ENCODE measurements at regions not wholly inside any gene's neighbourhood (a gene's known extent, or its start where the extent isn't known, plus 50 kb on each side); places are given as distances from the start of the nearest gene placed in this dataset.
"Not testable (repeated sequence)": the region's sequence is repeated elsewhere in the genome, so short reads cannot be mapped to it uniquely, and the experiment has no call there.

DNA sequence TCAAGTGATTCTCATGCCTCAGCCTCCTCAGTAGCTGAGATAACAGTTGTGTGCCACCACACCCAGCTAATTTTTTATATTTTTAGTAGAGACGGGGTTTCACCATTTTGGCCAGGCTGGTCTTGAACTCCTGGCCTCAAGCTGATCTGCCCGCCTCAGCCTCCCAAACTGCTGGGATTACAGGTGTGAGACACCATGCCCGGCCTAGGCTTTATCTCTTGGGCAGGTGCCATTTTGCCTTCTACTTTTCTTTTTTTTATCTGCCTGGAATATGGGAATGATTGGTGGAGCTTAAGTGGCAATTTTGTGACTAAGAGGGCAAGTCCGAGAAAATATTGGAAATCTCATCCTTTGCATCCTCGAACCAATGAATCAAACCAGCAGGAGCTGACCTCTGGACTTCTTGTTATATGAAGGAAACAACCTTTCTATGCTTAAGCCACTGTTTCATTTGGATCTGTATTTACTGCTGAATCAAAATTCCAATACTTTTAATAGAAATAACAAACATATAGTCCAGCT lies 128.9 kb upstream of the ZNF217 start:
- DNase-seq (ENCODE audit: low read depth in 2 of 2) = no peak

DNA sequence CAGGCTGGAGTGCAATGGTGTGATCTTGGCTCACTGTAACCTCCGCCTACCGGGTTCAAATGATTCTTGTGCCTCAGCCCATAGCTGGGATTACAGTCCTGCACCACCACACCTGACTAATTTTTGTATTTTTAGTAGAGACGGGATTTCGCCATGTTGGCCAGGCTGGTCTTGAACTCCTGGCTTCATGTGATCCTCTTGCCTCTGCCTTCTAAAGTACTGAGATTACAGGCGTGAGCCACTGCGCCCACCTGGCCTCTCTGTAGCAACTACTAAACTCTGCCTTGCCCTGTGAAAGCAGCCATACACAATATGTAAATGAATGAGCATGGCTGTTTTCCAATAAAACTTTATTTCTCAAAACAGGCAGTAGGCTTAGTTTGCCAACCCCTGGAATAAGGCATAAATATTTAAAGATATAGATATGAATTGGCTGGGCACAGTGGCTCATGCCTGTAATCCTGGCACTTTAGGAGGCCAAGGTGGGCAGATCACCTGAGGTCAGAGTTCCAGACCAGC lies 127.9 kb upstream of the ZNF217 start:
- DNase-seq (ENCODE audit: low read depth in 2 of 2) = not testable (repeated sequence)

DNA sequence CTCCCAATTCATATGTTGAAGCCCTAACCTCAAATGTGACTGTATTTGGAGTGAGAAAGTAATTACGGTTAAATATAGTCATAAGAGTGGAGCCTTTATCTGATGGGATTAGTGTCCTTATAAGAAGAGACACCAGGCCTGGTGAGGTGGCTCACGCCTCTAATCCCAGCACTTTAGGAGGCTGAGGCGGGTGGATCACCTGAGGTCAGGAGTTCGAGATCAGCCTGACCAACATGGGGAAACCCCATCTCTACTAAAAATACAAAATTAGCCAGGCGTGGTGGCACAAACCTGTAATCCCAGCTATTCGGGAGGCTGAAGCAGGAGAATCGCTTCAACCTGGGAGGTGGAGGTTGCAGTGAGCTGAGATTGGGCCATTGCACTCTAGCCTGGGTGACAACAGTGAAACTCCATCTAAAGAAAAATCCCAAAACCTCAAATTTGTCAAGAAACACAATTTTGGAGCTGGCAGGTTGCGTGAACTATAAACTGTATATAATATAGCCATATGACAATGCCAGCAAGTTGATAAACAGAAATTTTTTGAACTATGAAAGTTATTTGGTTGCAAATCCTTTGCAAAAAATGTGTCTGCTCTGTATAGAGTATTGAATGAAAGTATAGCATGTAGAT lies 125.6 kb upstream of the ZNF217 start:
- DNase-seq (ENCODE audit: low read depth in 2 of 2) = not testable (repeated sequence)

DNA sequence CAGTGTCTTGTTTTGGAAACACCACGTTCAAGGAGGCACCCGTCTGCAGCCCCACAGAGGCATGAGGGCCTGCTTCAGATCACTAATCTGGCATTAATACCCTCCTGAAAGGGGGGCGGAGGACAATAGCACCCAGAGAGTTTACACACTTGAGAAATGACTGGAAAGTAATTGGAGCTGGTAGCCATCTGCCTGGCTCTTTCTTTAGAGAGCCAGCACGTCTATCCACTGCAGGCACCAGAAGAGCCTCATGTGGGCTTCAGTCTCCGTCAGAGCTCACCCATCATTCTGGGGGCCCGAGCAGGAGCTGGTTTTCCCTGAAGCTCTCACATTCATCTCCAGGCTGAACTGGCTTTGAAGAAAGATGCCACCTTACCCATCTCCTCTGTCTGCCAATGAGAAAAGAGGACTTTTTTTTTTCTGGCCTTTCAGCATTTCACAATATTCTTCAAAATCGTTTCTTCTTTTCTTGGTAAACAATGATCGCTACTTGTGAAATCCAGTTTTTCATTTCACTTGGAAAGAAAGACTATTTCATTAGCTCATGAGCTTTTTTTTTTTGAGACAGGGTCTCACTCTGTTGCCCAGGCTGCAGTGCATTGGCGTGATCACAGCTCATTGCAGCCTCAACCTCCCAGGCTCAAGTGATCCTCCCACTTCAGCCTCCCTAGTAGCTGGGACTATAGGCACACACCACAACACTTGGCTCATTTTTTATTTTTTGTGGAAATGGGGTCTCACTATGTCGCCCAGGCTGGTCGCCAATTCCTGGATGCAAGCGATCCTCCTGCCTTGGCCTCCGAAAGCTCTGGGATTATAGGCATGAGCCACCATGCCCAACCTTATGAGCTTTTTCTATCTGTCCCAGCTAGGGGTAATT lies 124.7 kb upstream of the ZNF217 start:
- DNase-seq (ENCODE audit: low read depth in 2 of 2) = no peak

DNA sequence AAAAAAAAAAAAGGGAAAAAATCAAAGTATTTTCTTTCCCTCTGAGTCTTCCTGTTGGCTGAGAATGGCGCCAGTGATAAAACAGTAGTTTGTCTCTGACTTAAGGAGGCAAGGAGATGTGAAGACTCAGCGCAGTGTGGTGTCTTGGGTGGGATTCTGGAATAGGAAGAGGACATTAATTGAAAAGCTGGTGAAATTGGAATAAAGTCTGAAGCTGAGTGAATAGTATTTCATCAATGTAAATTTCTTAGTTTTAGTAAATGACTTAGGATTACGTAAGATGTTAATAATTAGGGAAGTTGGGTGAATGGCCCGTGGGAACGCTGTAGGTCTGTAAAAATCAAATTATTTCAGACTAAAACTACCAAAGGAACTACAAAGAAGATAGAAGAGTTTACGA lies 122.8 kb upstream of the ZNF217 start:
- no peak for DNase-seq (ENCODE audit: low read depth in 2 of 2)

DNA sequence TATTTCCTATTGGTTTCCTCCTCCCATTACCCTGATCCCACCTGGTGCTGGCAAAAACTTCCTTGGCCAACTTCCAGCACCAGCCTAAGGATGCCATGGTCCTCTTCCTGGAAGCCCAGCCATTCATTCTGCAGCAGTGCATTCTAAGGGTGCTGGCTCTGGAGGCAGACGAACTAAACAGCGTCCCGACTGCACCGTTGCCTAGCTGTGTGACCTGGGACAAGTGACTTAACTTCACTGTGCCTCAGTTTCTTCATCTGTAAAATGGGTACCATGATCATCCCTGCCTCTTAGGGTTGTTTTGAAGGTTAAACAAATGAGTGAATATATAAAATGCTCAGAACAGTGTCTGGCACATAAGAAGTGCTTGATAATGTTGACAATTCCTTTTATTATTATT lies 120.9 kb upstream of the ZNF217 start:
- no peak for DNase-seq (ENCODE audit: low read depth in 2 of 2)

DNA sequence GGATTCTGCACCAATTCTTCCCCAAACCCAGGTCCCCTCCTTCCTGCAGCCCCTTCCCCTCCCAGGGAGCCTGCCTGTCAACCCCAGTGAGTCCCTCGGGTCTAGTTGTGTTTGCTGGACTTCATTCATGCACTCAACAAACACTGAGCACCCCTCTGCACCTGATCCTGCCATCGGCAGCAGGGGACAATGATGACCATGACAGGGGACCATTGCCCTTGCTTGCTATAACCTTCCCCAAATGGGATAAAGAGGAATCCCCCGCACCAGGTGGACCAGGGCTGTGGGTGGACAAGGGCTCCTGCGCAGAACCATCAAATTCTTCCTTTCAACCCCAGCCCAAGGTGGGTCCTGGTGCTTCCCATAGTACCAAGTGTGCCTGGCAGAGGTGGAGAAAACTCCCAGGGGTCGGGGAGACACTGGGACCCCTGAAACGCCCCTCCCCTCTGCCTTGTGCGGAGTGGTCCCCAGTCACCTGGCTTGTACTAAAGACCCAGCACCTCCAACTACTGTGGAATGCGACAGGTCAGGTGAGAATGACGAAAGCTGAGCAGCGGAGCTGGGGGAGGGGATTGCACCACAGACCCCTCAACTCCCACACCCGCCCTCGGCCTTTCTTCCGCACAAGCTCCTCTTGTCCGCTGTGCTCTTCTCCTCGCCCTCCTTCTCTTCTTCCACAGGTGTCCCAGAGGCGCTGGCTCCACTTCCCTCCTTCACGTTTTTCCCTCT lies 119.9 kb upstream of the ZNF217 start:
- DNase-seq (ENCODE audit: low read depth in 2 of 2) = no peak

DNA sequence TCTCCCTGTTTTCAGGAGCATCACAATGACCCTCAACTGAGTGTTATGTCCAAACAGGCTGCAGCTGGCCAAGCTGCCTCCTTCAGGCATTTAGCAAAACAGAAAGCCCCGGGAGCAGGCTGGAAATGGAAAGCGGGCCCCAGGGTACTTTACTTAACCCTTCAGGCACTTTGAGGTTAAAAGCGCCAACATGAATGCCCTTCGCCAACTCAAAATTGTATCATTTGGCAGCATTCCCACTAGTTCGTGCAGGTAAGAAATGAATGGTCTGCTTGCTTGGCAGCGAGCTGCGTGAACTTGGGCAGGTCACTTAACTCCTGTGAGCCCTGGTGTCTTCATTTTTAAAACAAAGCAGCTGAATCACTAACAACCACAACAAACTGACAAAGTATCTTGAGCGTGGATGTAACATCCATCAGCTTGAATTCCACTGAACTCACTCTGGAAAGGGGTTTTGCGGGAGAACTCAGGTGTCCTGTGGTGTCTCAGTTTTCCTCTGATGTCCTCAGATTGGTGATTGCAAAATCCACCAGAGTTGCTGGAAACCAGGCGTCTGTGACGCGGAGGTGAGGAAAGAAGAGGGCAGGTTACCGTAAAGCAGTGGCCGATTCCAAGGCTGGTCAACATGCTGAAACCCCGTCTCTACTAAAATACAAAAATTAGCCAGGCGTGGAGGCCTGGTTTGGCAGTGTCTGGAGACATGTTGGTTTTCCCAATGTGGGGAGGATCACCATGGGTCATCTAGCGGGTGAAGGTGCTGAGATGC lies 118.8 kb upstream of the ZNF217 start:
- no peak for DNase-seq (ENCODE audit: low read depth in 2 of 2)

DNA sequence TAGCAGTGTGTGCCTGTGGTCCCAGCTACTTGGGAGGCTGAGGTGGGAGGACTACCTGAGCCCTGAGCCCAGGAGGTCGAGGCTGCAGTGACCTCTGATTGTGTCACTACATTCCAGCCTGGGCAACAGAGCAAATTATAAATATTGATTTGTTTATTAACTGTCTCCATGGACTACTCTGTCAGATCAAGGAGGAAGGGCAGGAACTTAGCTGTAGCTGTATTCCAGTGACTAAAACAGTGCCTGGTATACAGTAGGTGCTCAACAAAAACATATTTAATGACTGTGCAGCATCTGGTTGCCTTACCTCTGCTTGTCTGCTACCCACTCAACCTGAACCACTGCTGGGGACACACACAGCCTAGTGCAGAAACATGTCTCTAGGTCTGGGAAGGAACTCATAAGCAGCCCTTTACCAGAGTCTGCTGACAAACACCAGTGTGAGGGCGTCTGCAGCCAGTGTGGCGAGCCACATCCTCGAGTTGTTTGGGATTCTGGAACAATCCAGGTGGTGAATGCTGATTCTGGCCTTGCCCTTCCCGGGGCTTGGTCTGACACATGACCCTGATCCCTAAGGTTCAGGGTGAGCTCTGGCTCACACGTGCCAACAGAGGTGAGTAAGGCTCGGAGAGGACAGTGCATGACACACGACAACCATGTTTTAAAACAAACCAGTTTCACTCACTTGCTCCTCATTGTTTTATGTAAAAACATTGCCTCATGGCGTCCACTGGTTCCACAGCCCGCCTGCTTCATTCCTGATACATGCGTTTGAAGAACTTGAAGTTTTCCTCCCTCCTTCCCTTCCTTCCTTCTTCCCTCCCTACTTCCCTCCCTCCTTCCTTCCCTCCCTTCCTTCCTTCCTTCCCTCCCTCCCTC lies 117.9 kb upstream of the ZNF217 start:
- no peak for DNase-seq (ENCODE audit: low read depth in 2 of 2)

DNA sequence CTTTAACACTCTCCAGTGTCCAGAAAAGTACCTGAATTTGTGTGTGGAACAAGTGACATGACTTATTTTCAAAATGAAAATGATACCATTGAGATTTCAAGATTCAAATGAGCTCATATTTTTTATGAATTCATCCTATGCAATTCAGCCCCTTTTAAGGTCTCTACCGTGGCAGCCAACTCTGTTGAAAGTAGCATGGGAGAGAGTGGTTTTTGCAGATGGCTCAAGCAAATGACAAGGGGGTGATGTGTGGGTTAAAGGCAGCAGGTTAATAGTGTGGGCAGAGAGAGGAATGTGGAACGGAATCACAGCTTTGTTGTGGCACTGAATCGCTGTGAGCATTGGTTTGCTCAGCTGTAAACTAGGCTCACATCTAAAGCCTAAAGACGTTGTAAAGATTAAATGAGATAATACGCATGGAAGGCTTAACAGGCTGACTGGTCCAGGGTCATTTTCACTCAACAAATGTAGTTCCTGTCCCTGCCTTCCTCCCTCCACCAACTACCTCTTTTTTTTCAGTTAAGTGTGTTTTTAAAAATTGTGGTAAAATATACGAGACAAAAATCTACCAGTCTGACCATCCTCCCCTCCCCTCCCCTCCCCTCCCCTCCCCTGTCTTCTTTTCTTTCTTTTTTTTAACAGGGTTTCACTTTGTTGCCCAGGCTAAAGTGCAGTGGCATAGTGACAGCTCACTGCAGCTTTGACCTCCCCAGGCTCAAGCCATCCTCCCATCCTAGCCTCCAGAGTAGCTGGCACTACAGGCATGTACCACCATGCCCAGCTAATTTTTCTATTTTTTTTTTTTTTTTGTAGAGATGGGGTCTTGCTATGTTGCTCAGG lies 114.7 kb upstream of the ZNF217 start:
- DNase-seq (ENCODE audit: low read depth in 2 of 2) = peak; percentile 36 to 45

DNA sequence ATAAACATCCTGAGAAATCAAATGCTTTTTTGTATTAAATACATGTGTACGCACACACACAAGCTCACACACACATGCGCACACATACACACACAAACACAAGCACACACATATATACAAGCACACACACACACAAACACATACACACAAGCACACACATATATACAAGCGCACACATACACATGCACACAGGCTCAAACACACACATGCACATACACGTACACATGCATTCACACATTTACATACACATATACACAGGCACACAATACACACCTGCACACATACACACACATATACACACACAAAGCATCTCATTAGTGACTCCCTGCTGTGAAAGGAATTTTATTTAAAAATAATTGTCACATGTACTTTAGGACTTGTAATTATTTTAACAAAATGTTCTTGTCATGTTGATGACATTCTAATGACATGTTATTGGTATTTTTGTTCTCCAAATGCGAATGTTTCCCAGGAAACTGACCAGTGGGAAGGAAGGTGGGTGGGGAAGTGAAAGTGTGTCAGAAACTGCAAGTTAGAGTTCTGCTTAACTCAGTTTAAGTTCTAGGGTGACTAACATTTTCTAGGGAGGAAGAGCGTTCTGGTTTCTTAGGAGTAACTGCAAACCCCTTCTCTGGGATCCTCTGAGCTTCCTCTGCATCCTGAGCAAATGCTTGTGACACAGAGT lies 113.9 kb upstream of the ZNF217 start:
- no peak for DNase-seq (ENCODE audit: low read depth in 2 of 2)

DNA sequence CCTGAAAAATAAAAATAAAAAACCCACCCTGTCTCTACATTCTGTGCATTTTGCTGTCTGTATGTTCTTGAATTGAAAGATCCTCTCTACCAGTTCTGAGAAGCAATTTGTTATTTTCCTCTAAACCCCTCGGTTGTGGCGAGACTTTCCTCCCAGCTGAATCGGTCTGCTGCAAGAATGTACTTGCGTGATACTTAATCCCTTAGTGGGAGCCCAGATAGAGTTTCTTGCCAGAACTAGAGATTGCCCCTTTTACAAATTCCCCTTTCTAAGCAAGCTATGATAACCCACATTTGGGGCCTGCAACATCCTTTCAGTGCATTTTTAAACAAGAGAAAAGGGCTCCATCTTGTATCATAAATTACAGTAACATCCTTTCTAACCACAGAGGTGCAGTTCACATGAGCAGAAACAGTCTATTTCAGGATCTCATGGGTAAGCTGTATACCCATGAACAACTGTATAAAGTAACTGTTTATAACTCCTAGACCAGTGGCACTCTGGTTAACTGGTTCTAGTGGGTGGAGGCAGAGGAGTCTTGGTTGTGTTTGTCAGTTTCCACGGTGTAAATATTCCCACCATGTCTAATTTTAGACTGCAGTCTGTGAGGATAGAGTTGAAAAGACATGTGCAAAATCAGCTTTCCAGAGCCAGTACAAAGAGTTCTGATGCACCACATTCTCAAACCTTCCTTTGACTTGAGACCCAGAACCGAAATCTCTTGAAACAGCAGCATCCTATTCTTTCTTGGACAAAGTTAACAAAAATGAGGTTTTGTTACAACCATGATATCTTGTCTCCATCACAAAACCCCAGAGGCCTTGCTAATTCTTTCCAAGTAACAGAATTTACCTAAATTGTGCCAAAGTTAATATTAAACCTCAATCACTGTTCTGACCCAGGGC lies 113.1 kb upstream of the ZNF217 start:
- peak; percentile 82 to 84 for DNase-seq (ENCODE audit: low read depth in 2 of 2)

DNA sequence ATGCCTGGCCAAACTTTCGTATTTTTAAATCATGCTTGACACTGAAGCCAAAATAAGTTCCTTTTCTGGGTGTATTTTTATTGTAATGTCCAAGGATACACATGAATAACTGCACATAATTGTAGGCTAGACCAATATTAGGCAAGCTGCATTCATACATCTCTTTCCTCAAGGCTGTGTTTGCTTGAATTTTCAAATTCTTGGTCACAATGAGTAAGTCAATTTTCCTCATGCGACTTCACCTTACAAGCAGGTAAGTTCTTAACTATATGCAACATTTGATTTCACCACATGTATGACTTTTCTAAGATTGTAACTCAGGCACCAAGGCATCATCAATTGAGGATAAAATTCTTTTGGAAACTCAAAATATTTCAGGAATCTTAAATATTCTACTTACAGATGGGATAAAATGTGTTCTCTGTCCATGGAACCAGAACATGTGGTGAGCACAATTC lies 112.4 kb upstream of the ZNF217 start:
- no peak for DNase-seq (ENCODE audit: low read depth in 2 of 2)

DNA sequence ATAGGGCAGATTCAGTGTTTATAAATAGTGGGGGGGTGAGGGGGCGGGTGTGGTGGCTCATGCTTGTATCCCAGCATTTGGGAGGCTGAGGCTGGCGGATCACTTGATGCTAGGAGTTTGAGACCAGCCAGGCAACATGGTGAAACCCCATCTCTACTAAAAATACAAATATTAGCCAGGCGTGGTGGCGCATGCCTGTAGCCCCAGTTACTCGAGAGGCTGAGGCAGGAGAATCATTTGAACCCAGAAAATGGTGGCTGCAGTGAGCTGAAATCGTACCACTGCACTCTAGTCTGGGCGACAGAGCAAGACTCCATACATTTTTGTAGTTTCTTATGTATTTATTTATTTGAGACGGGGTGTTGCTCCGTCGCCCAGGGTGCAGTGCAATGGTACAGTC lies 109.0 kb upstream of the ZNF217 start:
- no peak for DNase-seq (ENCODE audit: low read depth in 2 of 2)

DNA sequence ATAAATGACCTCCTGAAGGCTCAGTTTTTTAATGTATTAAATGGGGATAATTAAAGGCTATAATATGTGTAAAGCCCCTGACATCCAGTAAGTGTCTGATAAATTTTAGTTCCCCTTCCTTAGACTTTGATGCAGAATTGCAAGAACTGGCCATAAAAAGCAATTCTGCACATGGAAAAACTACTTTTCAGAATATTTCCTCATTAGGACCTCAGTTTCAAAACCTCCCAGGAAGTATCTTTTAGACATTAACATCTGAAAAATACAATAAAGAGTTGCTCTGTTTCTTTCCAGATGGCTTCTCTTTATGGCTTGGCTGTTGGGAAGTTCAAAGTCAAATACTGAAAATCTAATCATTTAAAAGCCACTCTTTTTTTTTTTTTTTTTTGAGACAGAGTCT lies 106.3 kb upstream of the ZNF217 start:
- DNase-seq (ENCODE audit: low read depth in 2 of 2) = no peak

DNA sequence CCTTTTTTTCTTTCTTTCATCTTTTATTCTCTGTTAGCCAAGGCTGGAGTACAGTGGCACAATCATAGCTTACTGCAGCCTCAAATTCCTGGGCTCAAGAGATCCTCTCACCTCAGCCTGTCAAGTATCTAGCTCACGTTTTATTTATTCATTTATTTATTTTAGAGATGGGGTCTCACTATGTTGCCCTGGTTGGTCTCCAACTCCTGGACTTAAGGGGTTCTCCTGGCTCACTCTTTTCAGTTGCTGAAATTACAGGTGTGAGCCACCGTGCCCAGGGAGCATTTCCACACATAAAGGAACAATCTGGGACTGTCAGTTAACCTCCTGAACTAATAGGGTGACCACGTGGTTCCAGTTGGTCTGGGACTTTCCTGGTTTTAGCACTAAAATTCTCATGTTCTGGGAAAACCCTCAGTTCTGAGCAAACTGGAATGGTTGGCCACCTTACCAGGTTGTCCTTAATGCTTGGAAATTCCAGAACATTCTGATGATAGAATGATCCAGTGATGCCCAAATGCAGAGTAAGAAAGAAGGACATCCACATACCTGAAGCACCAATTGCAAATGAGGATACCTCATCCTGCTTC lies 105.5 kb upstream of the ZNF217 start:
- no peak for DNase-seq (ENCODE audit: low read depth in 2 of 2)

DNA sequence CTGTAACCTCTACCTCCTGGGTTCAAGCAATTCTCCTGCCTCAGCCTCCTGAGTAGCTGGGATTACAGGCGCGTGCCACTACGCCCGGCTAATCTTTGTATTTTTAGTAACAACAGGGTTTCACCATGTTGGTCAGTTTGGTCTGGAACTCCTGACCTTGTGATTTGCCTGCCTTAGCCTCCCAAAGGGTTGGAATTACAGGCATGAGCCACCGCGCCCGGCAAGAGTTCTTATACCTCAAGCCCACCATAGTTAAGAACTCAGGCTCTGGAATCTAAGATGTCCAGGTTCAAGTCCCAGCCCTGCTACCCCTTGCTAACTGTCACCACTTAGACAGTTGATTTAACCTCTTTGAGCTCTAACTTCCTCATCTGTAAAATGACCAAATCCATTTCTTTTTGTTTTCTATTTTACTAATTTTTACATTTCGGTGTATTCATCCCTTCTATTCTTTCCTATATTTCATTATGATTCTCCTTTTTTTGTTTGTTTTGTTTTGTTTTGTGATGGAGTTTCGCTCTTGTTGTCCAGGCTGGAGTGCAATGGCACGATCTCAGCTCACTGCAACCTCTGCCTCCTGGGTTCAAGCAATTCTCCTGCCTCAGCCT lies 104.8 kb upstream of the ZNF217 start:
- DNase-seq (ENCODE audit: low read depth in 2 of 2) = no peak

All from fibroblast of skin of left quadriceps (primary cell).